SK-MEL-5 (cell line): ENCODE measurements at regions not wholly inside any gene's neighbourhood (a gene's known extent, or its start where the extent isn't known, plus 50 kb on each side); places are given as distances from the start of the nearest gene placed in this dataset.
"Not testable (repeated sequence)": the region's sequence is repeated elsewhere in the genome, so short reads cannot be mapped to it uniquely, and the experiment has no call there.

Source experiments
- DNase-seq: peaks from one replicate; pipeline ENCODE4 v3.0.0-alpha.2; 2016; ENCODE audit warnings: low read depth, low spot score
- in situ Hi-C: cut with HindIII; loops from 2 replicates; pipeline ENCODE4 v1.10.0; 2016; ENCODE audit warnings: low sequenced_read_pairs, high pct_unique_total_duplicates, low pct_unique_long_range_greater_than_20kb

GRCh38 chr3:194869482-194870169, 183.9 kb downstream of the FAM43A start:
- in situ Hi-C loops: no loop called here
- DNase-seq: no peak

- DNase-seq: no peak
- in situ Hi-C loops: no loop called here
These were observed 184.9 kb downstream of the FAM43A start for GRCh38 chr3:194870394-194871110.

- in situ Hi-C loops: no loop called here
- peak; percentile 36 for DNase-seq
These were observed 185.6 kb downstream of the FAM43A start for GRCh38 chr3:194871143-194871863.

GRCh38 chr3:194871864-194872668, 186.4 kb downstream of the FAM43A start:
- in situ Hi-C loops: no loop called here

GRCh38 chr3:194872669-194872977, 186.9 kb downstream of the FAM43A start:
- peak; percentile 6 for DNase-seq
- in situ Hi-C loops: no loop called here

More at GRCh38 chr3:194871864-194872668, 186.4 kb downstream of the FAM43A start:
- peak; percentile 51 for DNase-seq

GRCh38 chr3:194873474-194873873, 187.8 kb downstream of the FAM43A start:
- DNase-seq, in situ Hi-C loops: not testable (repeated sequence)

- no peak for DNase-seq
- in situ Hi-C loops: no loop called here
These were observed 188.5 kb downstream of the FAM43A start for GRCh38 chr3:194874206-194874605.

- in situ Hi-C loops: no loop called here
- no peak for DNase-seq
These were observed 189.1 kb downstream of the FAM43A start for GRCh38 chr3:194874783-194875182.

GRCh38 chr3:194875581-194876402, 190.1 kb downstream of the FAM43A start:
- in situ Hi-C loops: no loop called here
- no peak for DNase-seq

GRCh38 chr3:194876403-194877095, 190.9 kb downstream of the FAM43A start:
- no peak for DNase-seq
- in situ Hi-C loops: no loop called here

- in situ Hi-C loops: no loop called here
- DNase-seq: no peak
These were observed 191.8 kb downstream of the FAM43A start for GRCh38 chr3:194877291-194878119.

- no peak for DNase-seq
- in situ Hi-C loops: no loop called here
These were observed 193.6 kb downstream of the FAM43A start for GRCh38 chr3:194879126-194879877.

GRCh38 chr3:194879991-194880939, 194.6 kb downstream of the FAM43A start:
- in situ Hi-C loops: no loop called here
- DNase-seq: no peak
